Endothelial cell of umbilical vein (primary cell): ENCODE measurements at regions not wholly inside any gene's neighbourhood (a gene's known extent, or its start where the extent isn't known, plus 50 kb on each side); places are given as distances from the start of the nearest gene placed in this dataset.

Experiments
- BruUV-seq: library from RNA; stranded (reverse); fragments of 400-500 nt; replicated peaks from 2 replicates; lab custom pipeline; 2021; lab: Mats Ljungman, UMichigan
- CTCF ChIA-PET: fragments of 300-600, 350-600 bp; sonication (Branson Sonifier 250); formaldehyde crosslinking; loops from one replicate; lab custom pipeline; 2021; ENCODE audit warnings: antibody characterized with exemption, inconsistent platforms; lab: Charles Lee
- POLR2A ChIA-PET: fragments of 300-600, 350-600 bp; sonication (Branson Sonifier 250); formaldehyde crosslinking; loops from one replicate; lab custom pipeline; 2021; ENCODE audit warnings: antibody characterized with exemption, inconsistent platforms; lab: Charles Lee
- DNase-seq: peaks from one replicate; pipeline ENCODE4 v3.0.0-alpha.2; 2011; ENCODE audit warnings: low read depth, low spot score
- FAIRE-seq: peaks from 2 replicates; lab custom pipeline; 2011; peaks lifted over from hg19 to GRCh38; lab: Jason Lieb, UNC
- H2AFZ ChIP-seq: 2 replicates; pipeline ENCODE4 v1.6.0; 2012; ENCODE audit warnings: low read depth, low read length, control low read depth, inconsistent platforms
- H3K27ac ChIP-seq: 2 replicates; pipeline ENCODE4 v1.5.1; 2011; ENCODE audit warnings: low read depth, mild to moderate bottlenecking, control low read depth, low read length, moderate library complexity; ENCODE audit not compliant: insufficient read depth
- H3K27me3 ChIP-seq, 2 experiments: 2 replicates each; pipeline versions ENCODE4 v1.6.0 to v1.6.1; 2011; ENCODE audit warnings: low read length in 2 of 2, mixed read lengths in 1 of 2; ENCODE audit not compliant: control insufficient read depth in 2 of 2, insufficient read depth in 2 of 2
- H3K36me3 ChIP-seq, 2 experiments: 2 replicates in 1 of 2; 3 replicates in 1 of 2; pipeline ENCODE4 v1.5.1; 2011; ENCODE audit warnings: low read length in 2 of 2, mild to moderate bottlenecking in 1 of 2, moderate library complexity in 1 of 2; ENCODE audit not compliant: control insufficient read depth in 2 of 2, insufficient read depth in 2 of 2; ENCODE audit errors: extremely low read depth in 1 of 2
- H3K4me1 ChIP-seq: 3 replicates; pipeline ENCODE4 v1.5.1; 2011; ENCODE audit warnings: mild to moderate bottlenecking, low read length; ENCODE audit not compliant: control insufficient read depth, insufficient read depth; ENCODE audit errors: extremely low read depth
- H3K4me2 ChIP-seq: 2 replicates; pipeline ENCODE4 v1.6.1; 2011; ENCODE audit warnings: low read length, control low read depth, mixed read lengths; ENCODE audit not compliant: insufficient read depth
- H3K4me3 ChIP-seq, 3 experiments: fragments of 200-600 bp in 1 of 3; sonication (generic), shearing (Covaris generic) in 1 of 3; replicated peaks in 1 of 3; 2 replicates each; pipeline ENCODE4 v1.5.1; 2011 to 2016; ENCODE audit warnings: control low read depth in 3 of 3, low read length in 3 of 3, mild to moderate bottlenecking in 2 of 3, inconsistent platforms in 1 of 3, low read depth in 1 of 3, moderate library complexity in 1 of 3; ENCODE audit not compliant: insufficient read depth in 1 of 3
- H3K79me2 ChIP-seq: 2 replicates; pipeline ENCODE4 v1.6.0; 2012; ENCODE audit warnings: low read length, inconsistent platforms; ENCODE audit not compliant: control insufficient read depth, insufficient read depth
- H3K9ac ChIP-seq: replicated peaks from 2 replicates; pipeline ENCODE3; 2011; ENCODE audit warnings: low read length, control low read depth; ENCODE audit not compliant: insufficient read depth; ENCODE audit errors: extremely low read depth
- H3K9me1 ChIP-seq: replicated peaks from 3 replicates; pipeline ENCODE4 v1.6.0; 2011; ENCODE audit warnings: mild to moderate bottlenecking, low read length; ENCODE audit not compliant: control insufficient read depth, insufficient read depth; ENCODE audit errors: extremely low read depth
- H3K9me3 ChIP-seq: replicated peaks from 2 replicates; pipeline ENCODE4 v1.5.1; 2012; ENCODE audit warnings: low read length, inconsistent platforms; ENCODE audit not compliant: control insufficient read depth, insufficient read depth
- H4K20me1 ChIP-seq: replicated peaks from 2 replicates; pipeline ENCODE3; 2011; ENCODE audit warnings: mild to moderate bottlenecking, low read length; ENCODE audit not compliant: control insufficient read depth, insufficient read depth; ENCODE audit errors: extremely low read depth
- EZH2 ChIP-seq: IDR thresholded peaks from 2 replicates; pipeline ENCODE4 v1.6.1; 2012; ENCODE audit warnings: borderline replicate concordance, low read depth, mild to moderate bottlenecking, moderate library complexity, low read length, inconsistent platforms; ENCODE audit not compliant: severe bottlenecking
- FOS ChIP-seq: IDR thresholded peaks from 2 replicates; pipeline ENCODE4 v1.6.1; 2011; ENCODE audit warnings: mild to moderate bottlenecking, low read length, moderate library complexity, borderline replicate concordance; ENCODE audit not compliant: insufficient read depth
- GATA2 ChIP-seq: IDR thresholded peaks from 2 replicates; pipeline ENCODE4 v1.7.0; 2011; ENCODE audit warnings: low read depth, mild to moderate bottlenecking, moderate library complexity, mixed read lengths, low read length; ENCODE audit not compliant: insufficient read length, insufficient read depth
- JUN ChIP-seq: IDR thresholded peaks from 2 replicates; pipeline ENCODE4 v1.6.1; 2011; ENCODE audit warnings: borderline replicate concordance, low read depth; ENCODE audit not compliant: insufficient read length, insufficient read depth
- MYC ChIP-seq: IDR thresholded peaks from one replicate; pipeline ENCODE4 v1.6.1; 2011; ENCODE audit warnings: mild to moderate bottlenecking, low read depth, low read length
- POLR2A ChIP-seq: IDR thresholded peaks from 2 replicates; pipeline ENCODE4 v1.6.1; 2012; ENCODE audit warnings: low read depth, mild to moderate bottlenecking, control low read depth, low read length
- POLR2AphosphoS5 ChIP-seq: IDR thresholded peaks from 2 replicates; pipeline ENCODE4 v1.6.1; 2012; ENCODE audit warnings: low read depth, mild to moderate bottlenecking, control low read depth, low read length, moderate library complexity; ENCODE audit not compliant: insufficient read depth
- dilution Hi-C: fragments of 300-500 bp; cut with MboI; formaldehyde crosslinking; loops from one replicate; pipeline ENCODE4 v1.15.0; 2019; ENCODE audit warnings: low sequenced_read_pairs; ENCODE audit not compliant: extremely low pct_ligation_motif_present
- intact Hi-C: fragments of 100-400 bp; cut with micrococcal nuclease; formaldehyde crosslinking; loops from one replicate; pipeline ENCODE4 v1.10.0; 2022
- TF ChIP-seq, protein P1 (sequence below), 2 donors: IDR thresholded peaks; 1 replicate in 1 of 2; 2 replicates in 1 of 2; pipeline ENCODE4 v1.5.1; 2011; ENCODE audit warnings: low read length in 2 of 2, mild to moderate bottlenecking in 2 of 2, moderate library complexity in 2 of 2, control low read depth in 1 of 2, inconsistent platforms in 1 of 2, low read depth in 1 of 2; ENCODE audit not compliant: insufficient read depth in 1 of 2; ENCODE audit errors: extremely low read depth in 1 of 2
- TF ChIP-seq, protein P2 (sequence below): IDR thresholded peaks from 2 replicates; pipeline ENCODE4 v1.6.1; 2011; ENCODE audit not compliant: insufficient read depth, insufficient read length

DNA sequence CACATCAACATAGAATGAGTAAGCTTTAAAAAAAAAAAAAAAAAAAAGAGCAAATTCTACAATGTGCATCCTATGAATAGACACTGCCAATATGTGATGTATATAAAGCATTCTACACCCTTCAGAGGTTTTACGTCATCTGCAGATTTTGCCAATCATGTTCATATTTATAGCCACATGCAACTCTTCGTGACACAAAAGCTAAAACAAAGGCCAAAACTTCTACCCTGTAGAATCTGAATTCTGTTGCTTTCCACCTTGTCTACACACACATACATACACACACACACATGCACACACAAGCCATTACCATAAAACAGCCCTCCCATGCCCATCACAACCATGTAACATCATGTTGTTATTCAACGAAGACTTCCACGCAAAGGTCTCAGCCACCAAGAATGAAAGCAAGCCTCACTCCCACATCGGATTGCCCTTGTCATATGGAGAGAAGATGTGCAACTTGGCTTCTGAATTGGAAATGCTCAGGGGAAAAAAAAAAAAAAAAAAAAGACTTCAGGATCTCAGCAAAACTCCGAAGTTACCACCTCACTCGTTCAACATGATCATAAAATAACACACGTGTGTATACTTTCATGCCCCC, 479.4 kb upstream of the JARID2 start:
- no peaks in the 10 kb centered on the region for H3K4me1 ChIP-seq
- H3K9ac ChIP-seq: no peak overlapping the region
- TF ChIP-seq EZH2 (no peak), JUN (no peak), FOS (no peak), POLR2AphosphoS5 (no peak), MYC (no peak), POLR2A (no peak), GATA2 (no peak)
- TF ChIP-seq, protein P1, sequence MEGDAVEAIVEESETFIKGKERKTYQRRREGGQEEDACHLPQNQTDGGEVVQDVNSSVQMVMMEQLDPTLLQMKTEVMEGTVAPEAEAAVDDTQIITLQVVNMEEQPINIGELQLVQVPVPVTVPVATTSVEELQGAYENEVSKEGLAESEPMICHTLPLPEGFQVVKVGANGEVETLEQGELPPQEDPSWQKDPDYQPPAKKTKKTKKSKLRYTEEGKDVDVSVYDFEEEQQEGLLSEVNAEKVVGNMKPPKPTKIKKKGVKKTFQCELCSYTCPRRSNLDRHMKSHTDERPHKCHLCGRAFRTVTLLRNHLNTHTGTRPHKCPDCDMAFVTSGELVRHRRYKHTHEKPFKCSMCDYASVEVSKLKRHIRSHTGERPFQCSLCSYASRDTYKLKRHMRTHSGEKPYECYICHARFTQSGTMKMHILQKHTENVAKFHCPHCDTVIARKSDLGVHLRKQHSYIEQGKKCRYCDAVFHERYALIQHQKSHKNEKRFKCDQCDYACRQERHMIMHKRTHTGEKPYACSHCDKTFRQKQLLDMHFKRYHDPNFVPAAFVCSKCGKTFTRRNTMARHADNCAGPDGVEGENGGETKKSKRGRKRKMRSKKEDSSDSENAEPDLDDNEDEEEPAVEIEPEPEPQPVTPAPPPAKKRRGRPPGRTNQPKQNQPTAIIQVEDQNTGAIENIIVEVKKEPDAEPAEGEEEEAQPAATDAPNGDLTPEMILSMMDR (IDR thresholded peaks at IDR 0.05; ENCODE audit: extremely low read depth in 1 of 2, insufficient read depth in 1 of 2, low read depth in 1 of 2, low read length in 2 of 2): no peak
- TF ChIP-seq, protein P2, sequence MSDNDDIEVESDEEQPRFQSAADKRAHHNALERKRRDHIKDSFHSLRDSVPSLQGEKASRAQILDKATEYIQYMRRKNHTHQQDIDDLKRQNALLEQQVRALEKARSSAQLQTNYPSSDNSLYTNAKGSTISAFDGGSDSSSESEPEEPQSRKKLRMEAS: no peak
- no peak for FAIRE-seq
- H3K27ac ChIP-seq: no peak overlapping the region
- no peaks in the 10 kb centered on the region for H3K27me3 ChIP-seq
- H3K9me3 ChIP-seq: no peaks in the 10 kb centered on the region
- H3K9me1 ChIP-seq: no peaks in the 10 kb centered on the region
- intact Hi-C loops: no loop called here
- no peak overlapping the region for H2AFZ ChIP-seq
- no TSS peak for BruUV-seq
- CTCF ChIA-PET: no interaction called here
- no peaks in the 10 kb centered on the region for H4K20me1 ChIP-seq
- H3K4me2 ChIP-seq: no peak overlapping the region
- H3K4me3 ChIP-seq: no peak overlapping the region
- DNase-seq: no peak
- dilution Hi-C loops: no loop called here
- no peaks in the 10 kb centered on the region for H3K79me2 ChIP-seq
- POLR2A ChIA-PET: no interaction called here
- no peaks in the 10 kb centered on the region for H3K36me3 ChIP-seq
